ENCODE measurements at regions not wholly inside any gene's neighbourhood (a gene's known extent, or its start where the extent isn't known, plus 50 kb on each side); places are given as distances from the start of the nearest gene placed in this dataset.

- intact Hi-C loops (cut with DNase I) = no loop called here
- DNase-seq (ENCODE audit: low spot score) = no peak
These were observed 330.4 kb upstream of the PROK2 start for GRCh38 chr3:72115307-72115706.

- DNase-seq (ENCODE audit: low spot score) = no peak
- intact Hi-C loops (cut with DNase I) = no loop called here
These were observed 329.8 kb upstream of the PROK2 start for GRCh38 chr3:72114773-72115172.

GRCh38 chr3:72113964-72114363, 329.0 kb upstream of the PROK2 start:
- no peak for DNase-seq (ENCODE audit: low spot score)
- intact Hi-C loops (cut with DNase I) = no loop called here

- intact Hi-C loops (cut with DNase I) = no loop called here
- no peak for DNase-seq (ENCODE audit: low spot score)
These were observed 328.6 kb upstream of the PROK2 start for GRCh38 chr3:72113564-72113963.

- intact Hi-C loops (cut with DNase I) = no loop called here
- no peak for DNase-seq (ENCODE audit: low spot score)
These were observed 327.5 kb upstream of the PROK2 start for GRCh38 chr3:72112435-72112834.

- intact Hi-C loops (cut with DNase I) = no loop called here
- DNase-seq (ENCODE audit: low spot score) = no peak
These were observed 326.6 kb upstream of the PROK2 start for GRCh38 chr3:72111265-72112205.

GRCh38 chr3:72109327-72110259, 324.6 kb upstream of the PROK2 start:
- no peak for DNase-seq (ENCODE audit: low spot score)
- intact Hi-C loops (cut with DNase I) = no loop called here

- intact Hi-C loops (cut with DNase I) = no loop called here
- DNase-seq (ENCODE audit: low spot score) = no peak
These were observed 320.4 kb upstream of the PROK2 start for GRCh38 chr3:72105306-72105705.

GRCh38 chr3:72102112-72102616, 317.2 kb upstream of the PROK2 start:
- intact Hi-C loops (cut with DNase I) = no loop called here
- no peak for DNase-seq (ENCODE audit: low spot score)

- intact Hi-C loops (cut with DNase I) = no loop called here
- no peak for DNase-seq (ENCODE audit: low spot score)
These were observed 316.5 kb upstream of the PROK2 start for GRCh38 chr3:72101494-72101893.

GRCh38 chr3:72100601-72101187, 315.7 kb upstream of the PROK2 start:
- intact Hi-C loops (cut with DNase I) = no loop called here
- DNase-seq (ENCODE audit: low spot score) = peak; percentile 96

GRCh38 chr3:72100080-72100511, 315.1 kb upstream of the PROK2 start:
- DNase-seq (ENCODE audit: low spot score) = no peak
- intact Hi-C loops (cut with DNase I) = no loop called here

- intact Hi-C loops (cut with DNase I) = no loop called here
- DNase-seq (ENCODE audit: low spot score) = no peak
These were observed 314.6 kb upstream of the PROK2 start for GRCh38 chr3:72099326-72100079.

- DNase-seq (ENCODE audit: low spot score) = no peak
- intact Hi-C loops (cut with DNase I) = no loop called here
These were observed 312.1 kb upstream of the PROK2 start for GRCh38 chr3:72097053-72097452.

- no peak for DNase-seq (ENCODE audit: low spot score)
- intact Hi-C loops (cut with DNase I) = no loop called here
These were observed 310.6 kb upstream of the PROK2 start for GRCh38 chr3:72095521-72095920.

GRCh38 chr3:72093992-72094334, 309.0 kb upstream of the PROK2 start:
- intact Hi-C loops (cut with DNase I) = no loop called here
- no peak for DNase-seq (ENCODE audit: low spot score)

- intact Hi-C loops (cut with DNase I) = no loop called here
- DNase-seq (ENCODE audit: low spot score) = no peak
These were observed 308.5 kb upstream of the PROK2 start for GRCh38 chr3:72093270-72093991.

GRCh38 chr3:72092778-72093177, 307.8 kb upstream of the PROK2 start:
- intact Hi-C loops (cut with DNase I) = no loop called here
- DNase-seq (ENCODE audit: low spot score) = no peak

Measured in cardiac septum (tissue), 1 donor.